ENCODE measurements at regions not wholly inside any gene's neighbourhood (a gene's known extent, or its start where the extent isn't known, plus 50 kb on each side); places are given as distances from the start of the nearest gene placed in this dataset.

DNA sequence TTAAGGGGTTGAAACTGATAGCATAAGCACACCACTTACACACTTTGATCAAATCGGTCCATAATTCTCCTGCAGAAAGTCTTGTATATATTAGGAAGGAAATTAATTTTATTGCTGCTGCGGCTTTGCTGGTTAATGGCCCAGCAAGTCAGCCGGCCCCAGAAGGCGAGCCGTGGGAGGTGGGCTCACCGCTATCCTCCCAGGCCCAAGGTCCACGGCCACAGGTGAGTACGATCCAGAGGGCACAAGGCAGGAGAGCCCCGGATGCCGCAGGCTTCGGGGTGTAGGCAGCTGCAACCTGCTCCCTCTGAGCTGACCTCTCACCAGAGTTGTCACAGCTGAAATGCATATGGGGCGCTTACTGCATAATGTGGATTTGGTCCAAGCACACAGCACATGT is 165.7 kb downstream of the TBX5 start:
- ATAC-seq (no peak), DNase-seq (ENCODE audit: low read depth, low spot score) (no peak)
- no peaks in the 10 kb centered on the region for H3K9me3 ChIP-seq (ENCODE audit: control insufficient read depth in 1 of 2, insufficient read depth in 1 of 2, low read depth in 1 of 2, low read length in 2 of 2)
- ChIA-PET CTCF (no interaction called here), POLR2A (no interaction called here), RAD21 (ENCODE audit: low non-redundant PET in 1 of 2, low total read pairs in 2 of 2, uncharacterized antibody in 2 of 2, unreplicated experiment in 2 of 2) (no interaction called here)
- no peaks in the 10 kb centered on the region for H3K9me2 ChIP-seq (ENCODE audit: insufficient read depth)
- no peaks in the 10 kb centered on the region for H3K36me3 ChIP-seq (ENCODE audit: control insufficient read depth in 1 of 2, insufficient read depth in 2 of 2, low read length in 2 of 2)
- H3K79me2 ChIP-seq (ENCODE audit: insufficient read depth, low read length): no peaks in the 10 kb centered on the region
- no peak overlapping the region for H2AFZ ChIP-seq (ENCODE audit: low read depth, low read length, poor library complexity, severe bottlenecking)
- H3K4me2 ChIP-seq (ENCODE audit: low read length): no peak overlapping the region
- no peak overlapping the region for H3K9ac ChIP-seq (ENCODE audit: low read length)
- H4K20me1 ChIP-seq (ENCODE audit: insufficient read depth): no peaks in the 10 kb centered on the region
- 0 out of 4 replicates have a peak, but pooled peaks cover 0 to 5% of the 10 kb centered on the region in 2 experiments for H3K4me1 ChIP-seq (ENCODE audit: control insufficient read depth in 1 of 2, insufficient read depth in 2 of 2, low read length in 2 of 2)
- no TSS peak for BruUV-seq (replicated peaks)
- H3K27ac ChIP-seq (ENCODE audit: low read depth, low read length): no peak overlapping the region
- intact Hi-C loops (cut with micrococcal nuclease): no loop called here
- TF ChIP-seq, protein P1, sequence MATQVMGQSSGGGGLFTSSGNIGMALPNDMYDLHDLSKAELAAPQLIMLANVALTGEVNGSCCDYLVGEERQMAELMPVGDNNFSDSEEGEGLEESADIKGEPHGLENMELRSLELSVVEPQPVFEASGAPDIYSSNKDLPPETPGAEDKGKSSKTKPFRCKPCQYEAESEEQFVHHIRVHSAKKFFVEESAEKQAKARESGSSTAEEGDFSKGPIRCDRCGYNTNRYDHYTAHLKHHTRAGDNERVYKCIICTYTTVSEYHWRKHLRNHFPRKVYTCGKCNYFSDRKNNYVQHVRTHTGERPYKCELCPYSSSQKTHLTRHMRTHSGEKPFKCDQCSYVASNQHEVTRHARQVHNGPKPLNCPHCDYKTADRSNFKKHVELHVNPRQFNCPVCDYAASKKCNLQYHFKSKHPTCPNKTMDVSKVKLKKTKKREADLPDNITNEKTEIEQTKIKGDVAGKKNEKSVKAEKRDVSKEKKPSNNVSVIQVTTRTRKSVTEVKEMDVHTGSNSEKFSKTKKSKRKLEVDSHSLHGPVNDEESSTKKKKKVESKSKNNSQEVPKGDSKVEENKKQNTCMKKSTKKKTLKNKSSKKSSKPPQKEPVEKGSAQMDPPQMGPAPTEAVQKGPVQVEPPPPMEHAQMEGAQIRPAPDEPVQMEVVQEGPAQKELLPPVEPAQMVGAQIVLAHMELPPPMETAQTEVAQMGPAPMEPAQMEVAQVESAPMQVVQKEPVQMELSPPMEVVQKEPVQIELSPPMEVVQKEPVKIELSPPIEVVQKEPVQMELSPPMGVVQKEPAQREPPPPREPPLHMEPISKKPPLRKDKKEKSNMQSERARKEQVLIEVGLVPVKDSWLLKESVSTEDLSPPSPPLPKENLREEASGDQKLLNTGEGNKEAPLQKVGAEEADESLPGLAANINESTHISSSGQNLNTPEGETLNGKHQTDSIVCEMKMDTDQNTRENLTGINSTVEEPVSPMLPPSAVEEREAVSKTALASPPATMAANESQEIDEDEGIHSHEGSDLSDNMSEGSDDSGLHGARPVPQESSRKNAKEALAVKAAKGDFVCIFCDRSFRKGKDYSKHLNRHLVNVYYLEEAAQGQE (IDR thresholded peaks at IDR 0.05; ENCODE audit: low read depth): no peak
- TF ChIP-seq ZNF274 (IDR thresholded peaks at IDR 0.05; ENCODE audit: low read depth, low read length) (no peak), FOSL1 (IDR thresholded peaks at IDR 0.05; ENCODE audit: low read depth) (no peak), EZH2phosphoT487 (IDR thresholded peaks at IDR 0.05; ENCODE audit: borderline replicate concordance) (no peak), SRF (IDR thresholded peaks at IDR 0.05; ENCODE audit: low read depth) (no peak)
- no peak overlapping the region for H3K4me3 ChIP-seq (replicated peaks in 1 of 2; ENCODE audit: low read depth in 1 of 2, low read length in 2 of 2)
- peaks cover 27% of the 10 kb centered on the region for H3K27me3 ChIP-seq (ENCODE audit: insufficient read depth, low read length)

DNA sequence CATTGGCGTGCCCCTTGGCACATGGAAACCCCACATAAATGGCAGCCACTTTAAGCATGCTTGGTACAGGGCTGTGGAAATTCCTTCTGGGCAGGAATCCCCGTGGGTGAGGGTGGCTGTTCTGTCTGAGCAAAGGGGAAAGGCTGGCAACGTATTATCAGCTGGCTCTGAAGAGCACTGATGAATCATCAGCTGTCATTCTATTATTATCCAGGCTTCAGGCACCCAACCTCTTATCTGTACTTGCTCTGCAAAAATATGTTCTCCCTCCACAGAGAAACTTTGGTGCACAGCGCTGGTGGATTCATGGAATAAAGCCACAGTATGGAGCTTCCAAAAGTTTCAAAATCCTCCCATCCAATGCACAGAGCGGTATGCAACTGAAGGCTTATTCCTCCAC is 167.1 kb downstream of the TBX5 start:
- ChIA-PET RAD21 (ENCODE audit: low non-redundant PET in 1 of 2, low total read pairs in 2 of 2, uncharacterized antibody in 2 of 2, unreplicated experiment in 2 of 2) (no interaction called here), CTCF (no interaction called here), POLR2A (no interaction called here)
- Histone ChIP-seq H3K9me3 (ENCODE audit: control insufficient read depth in 1 of 2, insufficient read depth in 1 of 2, low read depth in 1 of 2, low read length in 2 of 2) (no peaks in the 10 kb centered on the region), H3K27me3 (ENCODE audit: insufficient read depth, low read length) (peaks cover 19% of the 10 kb centered on the region), H3K36me3 (ENCODE audit: control insufficient read depth in 1 of 2, insufficient read depth in 2 of 2, low read length in 2 of 2) (no peaks in the 10 kb centered on the region), H3K4me1 (ENCODE audit: control insufficient read depth in 1 of 2, insufficient read depth in 2 of 2, low read length in 2 of 2) (0 out of 4 replicates have a peak, but pooled peaks cover 0 to 5% of the 10 kb centered on the region in 2 experiments), H3K79me2 (ENCODE audit: insufficient read depth, low read length) (no peaks in the 10 kb centered on the region), H3K27ac (ENCODE audit: low read depth, low read length) (no peak overlapping the region), H3K9me2 (ENCODE audit: insufficient read depth) (no peaks in the 10 kb centered on the region), H3K4me3 (replicated peaks in 1 of 2; ENCODE audit: low read depth in 1 of 2, low read length in 2 of 2) (no peak overlapping the region), H2AFZ (ENCODE audit: low read depth, low read length, poor library complexity, severe bottlenecking) (no peak overlapping the region), H3K4me2 (ENCODE audit: low read length) (no peak overlapping the region), H4K20me1 (ENCODE audit: insufficient read depth) (no peaks in the 10 kb centered on the region), H3K9ac (ENCODE audit: low read length) (no peak overlapping the region)
- ATAC-seq: no peak
- DNase-seq (ENCODE audit: low read depth, low spot score): no peak
- intact Hi-C loops (cut with micrococcal nuclease): no loop called here
- no TSS peak for BruUV-seq (replicated peaks)
- TF ChIP-seq ELF1 (IDR thresholded peaks at IDR 0.05; ENCODE audit: borderline replicate concordance, low read depth) (no peak), SP1 (IDR thresholded peaks at IDR 0.05; ENCODE audit: low read depth) (no peak), EZH2 (IDR thresholded peaks at IDR 0.05) (no peak), CBX3 (IDR thresholded peaks at IDR 0.05; ENCODE audit: low read depth) (no peak), EZH2phosphoT487 (IDR thresholded peaks at IDR 0.05; ENCODE audit: borderline replicate concordance) (no peak), SRF (IDR thresholded peaks at IDR 0.05; ENCODE audit: low read depth) (no peak), ZFX (IDR thresholded peaks at IDR 0.05) (no peak), JUND (IDR thresholded peaks at IDR 0.05) (no peak), FOSL1 (IDR thresholded peaks at IDR 0.05; ENCODE audit: low read depth) (no peak)
- TF ChIP-seq, protein P2, sequence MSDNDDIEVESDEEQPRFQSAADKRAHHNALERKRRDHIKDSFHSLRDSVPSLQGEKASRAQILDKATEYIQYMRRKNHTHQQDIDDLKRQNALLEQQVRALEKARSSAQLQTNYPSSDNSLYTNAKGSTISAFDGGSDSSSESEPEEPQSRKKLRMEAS (IDR thresholded peaks at IDR 0.05): no peak
- TF ChIP-seq, protein P3, sequence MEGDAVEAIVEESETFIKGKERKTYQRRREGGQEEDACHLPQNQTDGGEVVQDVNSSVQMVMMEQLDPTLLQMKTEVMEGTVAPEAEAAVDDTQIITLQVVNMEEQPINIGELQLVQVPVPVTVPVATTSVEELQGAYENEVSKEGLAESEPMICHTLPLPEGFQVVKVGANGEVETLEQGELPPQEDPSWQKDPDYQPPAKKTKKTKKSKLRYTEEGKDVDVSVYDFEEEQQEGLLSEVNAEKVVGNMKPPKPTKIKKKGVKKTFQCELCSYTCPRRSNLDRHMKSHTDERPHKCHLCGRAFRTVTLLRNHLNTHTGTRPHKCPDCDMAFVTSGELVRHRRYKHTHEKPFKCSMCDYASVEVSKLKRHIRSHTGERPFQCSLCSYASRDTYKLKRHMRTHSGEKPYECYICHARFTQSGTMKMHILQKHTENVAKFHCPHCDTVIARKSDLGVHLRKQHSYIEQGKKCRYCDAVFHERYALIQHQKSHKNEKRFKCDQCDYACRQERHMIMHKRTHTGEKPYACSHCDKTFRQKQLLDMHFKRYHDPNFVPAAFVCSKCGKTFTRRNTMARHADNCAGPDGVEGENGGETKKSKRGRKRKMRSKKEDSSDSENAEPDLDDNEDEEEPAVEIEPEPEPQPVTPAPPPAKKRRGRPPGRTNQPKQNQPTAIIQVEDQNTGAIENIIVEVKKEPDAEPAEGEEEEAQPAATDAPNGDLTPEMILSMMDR (IDR thresholded peaks at IDR 0.05 in 2 of 3, conservative IDR thresholded peaks at IDR 0.05 in 1 of 3; ENCODE audit: borderline replicate concordance in 1 of 3, insufficient read depth in 1 of 3, low read depth in 2 of 3, low read length in 2 of 3): no peak
- TF ChIP-seq, protein P4, sequence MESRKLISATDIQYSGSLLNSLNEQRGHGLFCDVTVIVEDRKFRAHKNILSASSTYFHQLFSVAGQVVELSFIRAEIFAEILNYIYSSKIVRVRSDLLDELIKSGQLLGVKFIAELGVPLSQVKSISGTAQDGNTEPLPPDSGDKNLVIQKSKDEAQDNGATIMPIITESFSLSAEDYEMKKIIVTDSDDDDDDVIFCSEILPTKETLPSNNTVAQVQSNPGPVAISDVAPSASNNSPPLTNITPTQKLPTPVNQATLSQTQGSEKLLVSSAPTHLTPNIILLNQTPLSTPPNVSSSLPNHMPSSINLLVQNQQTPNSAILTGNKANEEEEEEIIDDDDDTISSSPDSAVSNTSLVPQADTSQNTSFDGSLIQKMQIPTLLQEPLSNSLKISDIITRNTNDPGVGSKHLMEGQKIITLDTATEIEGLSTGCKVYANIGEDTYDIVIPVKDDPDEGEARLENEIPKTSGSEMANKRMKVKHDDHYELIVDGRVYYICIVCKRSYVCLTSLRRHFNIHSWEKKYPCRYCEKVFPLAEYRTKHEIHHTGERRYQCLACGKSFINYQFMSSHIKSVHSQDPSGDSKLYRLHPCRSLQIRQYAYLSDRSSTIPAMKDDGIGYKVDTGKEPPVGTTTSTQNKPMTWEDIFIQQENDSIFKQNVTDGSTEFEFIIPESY (IDR thresholded peaks at IDR 0.05; ENCODE audit: extremely low read depth, insufficient replicate concordance, low read length): no peak
